Germinal center (tissue), 1 donor: ENCODE measurements at regions not wholly inside any gene's neighbourhood (a gene's known extent, or its start where the extent isn't known, plus 50 kb on each side); places are given as distances from the start of the nearest gene placed in this dataset.
"Not testable (repeated sequence)": the region's sequence is repeated elsewhere in the genome, so short reads cannot be mapped to it uniquely, and the experiment has no call there.

Experiments
- DNase-seq: peaks from one replicate; pipeline ENCODE4 v3.0.0; 2012; ENCODE audit warnings: mixed read lengths, low spot score

DNA sequence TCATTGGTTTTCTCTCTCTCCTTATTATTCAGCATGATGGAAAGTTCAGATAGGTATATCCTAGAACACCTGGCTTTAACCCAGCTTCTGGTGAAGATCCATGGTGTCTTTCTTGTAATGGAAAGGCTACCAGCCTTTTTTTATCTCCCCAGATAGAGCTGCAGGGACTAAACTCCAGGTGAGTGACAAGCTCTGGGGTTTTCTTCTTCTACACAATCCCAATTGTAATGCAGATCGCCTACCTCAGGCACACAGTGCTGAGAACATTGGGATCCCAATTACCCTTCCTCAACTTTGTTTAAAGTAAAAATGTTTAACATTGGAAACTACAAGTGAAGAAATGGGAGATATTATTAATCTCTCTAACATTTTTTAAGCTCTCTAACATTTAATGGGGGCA is 1851.7 kb downstream of the PCDH9 start:
- no peak for DNase-seq

DNA sequence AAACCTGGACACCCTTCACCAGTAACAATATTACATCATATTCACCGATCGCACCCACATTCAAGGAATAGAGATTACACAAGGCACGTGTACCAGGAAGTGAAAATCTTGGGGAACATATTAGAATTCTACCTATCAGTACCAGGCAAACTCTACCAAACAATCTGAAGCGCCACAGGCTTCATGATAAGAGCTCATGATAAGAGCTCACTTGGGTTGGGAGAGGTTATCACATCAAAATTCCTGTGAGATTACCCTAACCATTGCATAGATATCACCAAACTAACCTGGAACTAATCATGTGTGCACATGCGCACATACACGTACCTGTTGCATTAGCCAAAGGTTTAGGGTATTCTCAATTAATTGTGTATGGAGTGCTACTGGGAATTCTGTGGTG is 1861.3 kb downstream of the PCDH9 start:
- no peak for DNase-seq

DNA sequence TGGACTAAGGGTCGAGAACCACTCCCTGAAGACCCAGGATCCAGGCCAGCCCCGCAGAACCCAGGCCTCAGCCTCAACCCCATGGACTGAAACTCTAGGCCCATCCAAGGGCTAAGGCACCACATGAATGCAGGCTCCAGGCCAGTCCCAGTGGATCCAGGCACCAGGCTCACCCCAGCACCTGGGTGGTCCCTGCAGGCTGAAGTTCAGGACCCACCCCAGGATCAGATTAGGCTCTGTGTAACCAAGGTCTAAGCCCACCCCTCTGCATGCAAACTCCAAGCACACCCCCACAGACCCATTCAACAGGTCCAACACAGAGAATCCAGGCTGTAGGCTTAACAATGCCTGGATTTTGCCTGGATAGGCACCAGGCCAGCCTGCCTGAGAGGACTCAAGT is 1876.2 kb downstream of the PCDH9 start:
- DNase-seq = no peak

DNA sequence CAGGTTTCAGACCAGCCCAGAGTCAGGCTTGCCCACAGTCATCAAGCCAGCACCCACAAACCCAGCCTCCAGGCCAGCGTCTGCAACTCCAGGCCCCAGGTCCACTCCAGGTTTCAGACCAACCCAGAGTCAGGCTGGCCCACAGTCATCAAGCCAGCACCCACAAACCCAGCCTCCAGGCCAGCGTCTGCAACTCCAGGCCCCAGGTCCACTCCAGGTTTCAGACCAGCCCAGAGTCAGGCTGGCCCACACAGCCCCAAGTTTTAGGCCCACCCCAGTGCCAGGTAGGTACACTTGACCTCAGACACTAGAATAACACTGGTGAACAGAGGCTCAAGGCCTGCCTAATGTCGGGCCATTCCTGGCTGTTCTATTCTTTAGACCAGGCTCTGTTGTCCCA is 1877.0 kb downstream of the PCDH9 start:
- DNase-seq = not testable (repeated sequence)

DNA sequence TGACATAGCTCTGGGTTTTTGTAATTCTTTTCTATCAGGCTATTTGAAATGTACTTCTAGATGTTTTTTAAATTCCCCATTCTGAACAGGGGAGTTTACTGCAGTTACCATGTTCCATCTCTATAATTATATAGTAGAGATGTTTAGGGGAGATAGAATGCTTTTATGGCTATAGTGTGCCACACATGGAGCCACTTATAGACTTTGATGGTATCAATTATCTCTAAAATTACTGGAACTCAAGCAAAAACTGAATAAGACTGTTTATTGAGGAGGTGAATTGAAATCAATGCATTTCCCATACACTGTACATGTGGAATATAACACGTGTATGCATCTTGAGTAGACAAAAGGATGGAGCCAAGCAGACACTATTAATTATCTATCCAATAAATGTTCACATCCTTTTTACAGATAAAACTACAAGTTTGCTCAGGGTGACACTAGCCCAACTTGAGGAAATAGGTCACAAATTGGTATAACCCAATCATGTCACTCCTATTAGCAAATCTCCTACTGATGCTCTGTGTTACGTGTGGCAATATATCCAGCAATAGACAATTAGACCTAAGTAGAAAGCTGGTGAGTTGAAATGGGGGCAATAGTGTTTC is 1882.6 kb downstream of the PCDH9 start:
- no peak for DNase-seq

DNA sequence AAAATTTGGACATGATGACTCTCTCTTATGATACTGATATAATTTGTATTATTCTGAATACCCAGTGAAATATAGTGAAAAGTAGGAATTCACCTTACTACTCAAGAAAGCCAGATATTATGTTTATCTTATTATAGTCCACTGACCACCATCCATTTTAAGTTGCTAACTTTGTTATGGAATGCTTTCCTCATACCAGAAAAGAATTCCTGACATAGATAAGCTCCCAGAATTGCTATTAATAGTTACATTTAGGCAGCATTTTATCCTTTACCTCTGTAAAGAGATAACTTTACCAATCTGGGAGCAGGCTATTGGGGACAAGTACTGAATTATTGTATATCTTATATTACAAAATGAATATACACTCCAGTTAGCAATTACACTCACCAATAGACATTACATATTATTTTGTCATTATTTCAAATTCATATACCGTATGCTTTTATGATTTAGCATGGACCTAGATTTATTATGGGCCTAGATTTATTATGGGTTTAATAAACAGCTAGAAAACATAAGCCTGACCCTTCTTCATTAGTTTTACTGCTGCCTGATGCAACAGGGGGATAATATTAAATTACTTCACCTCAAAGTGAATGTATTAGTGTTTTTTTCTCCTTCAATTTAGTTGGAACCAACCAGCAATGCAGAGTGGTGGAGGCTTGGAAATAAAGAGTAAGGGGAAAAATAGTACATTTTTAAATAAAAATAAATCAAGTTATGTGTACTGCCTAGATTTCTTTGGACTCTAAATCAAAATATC is 1886.1 kb downstream of the PCDH9 start:
- DNase-seq = no peak

DNA sequence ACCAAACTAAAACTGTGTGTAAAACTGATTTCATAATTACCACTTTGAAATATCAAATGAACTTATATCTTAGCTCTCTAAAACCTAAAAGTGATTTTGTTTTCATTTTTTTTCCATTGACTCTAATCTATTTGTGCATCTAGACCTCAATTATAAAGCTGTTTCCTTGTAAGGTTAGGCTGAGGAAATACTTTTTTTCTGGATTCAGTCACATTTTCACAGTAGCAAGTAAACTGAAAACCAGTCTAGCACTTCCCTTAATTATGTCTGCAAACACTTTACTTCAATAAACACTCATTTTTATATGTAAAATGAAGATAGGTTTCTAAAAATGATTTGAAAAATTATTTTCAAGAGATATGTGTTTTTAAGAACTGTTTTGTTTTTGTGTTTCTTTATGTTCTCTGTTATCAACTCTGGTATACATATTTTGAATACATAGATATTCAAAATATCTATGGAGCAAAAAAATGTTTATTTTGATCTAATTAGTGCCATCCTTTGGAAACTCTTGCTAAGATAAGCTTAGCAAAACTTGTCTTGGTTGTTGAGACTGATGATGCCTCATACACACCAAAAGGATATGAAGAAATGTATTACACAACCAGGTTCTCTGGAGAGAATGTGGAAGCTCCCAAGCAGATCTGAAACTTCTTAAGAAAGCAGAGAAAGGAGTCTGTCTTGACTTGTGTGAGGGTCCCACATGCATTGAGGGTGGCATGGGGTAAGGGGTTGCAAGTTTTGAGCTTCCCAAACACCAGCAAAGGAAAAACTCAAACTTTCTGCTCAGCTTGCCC is 1887.4 kb downstream of the PCDH9 start:
- no peak for DNase-seq

DNA sequence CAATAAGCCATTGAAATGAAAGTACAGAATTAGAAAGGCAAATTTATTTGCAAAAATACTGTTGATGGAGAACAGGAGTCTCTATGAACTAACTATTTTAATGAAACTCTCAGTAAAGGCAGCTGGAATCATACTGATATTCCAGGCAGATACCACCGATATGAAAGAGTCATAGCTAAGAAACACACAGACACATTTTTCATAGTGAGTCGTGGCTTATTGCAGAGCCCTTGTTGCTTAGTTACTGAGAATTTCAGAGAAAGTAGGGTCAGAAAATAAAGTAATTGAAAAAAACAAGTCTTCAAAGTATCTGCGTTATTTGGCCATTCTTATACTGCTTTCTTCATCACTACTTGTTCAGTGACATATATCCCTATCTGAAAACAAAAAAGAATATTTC is 1890.9 kb downstream of the PCDH9 start:
- no peak for DNase-seq

DNA sequence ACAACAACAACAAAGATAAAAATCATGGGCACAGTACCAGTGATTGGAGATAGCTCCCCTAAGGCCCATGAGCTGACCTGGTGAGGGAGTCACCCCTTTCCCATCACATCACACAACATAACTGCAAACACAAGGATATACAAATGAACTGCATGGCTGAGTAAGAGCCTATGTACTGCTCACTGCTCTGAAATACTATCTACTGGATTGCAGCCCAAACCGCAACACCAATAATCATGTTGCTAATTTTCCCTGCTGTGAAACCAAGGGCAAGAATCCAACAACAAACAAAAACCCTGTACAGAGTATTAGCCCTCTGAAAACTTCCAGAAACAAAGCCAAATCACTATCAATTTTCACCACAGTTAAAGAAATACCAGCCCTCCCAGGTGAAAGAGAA is 1893.2 kb downstream of the PCDH9 start:
- no peak for DNase-seq

DNA sequence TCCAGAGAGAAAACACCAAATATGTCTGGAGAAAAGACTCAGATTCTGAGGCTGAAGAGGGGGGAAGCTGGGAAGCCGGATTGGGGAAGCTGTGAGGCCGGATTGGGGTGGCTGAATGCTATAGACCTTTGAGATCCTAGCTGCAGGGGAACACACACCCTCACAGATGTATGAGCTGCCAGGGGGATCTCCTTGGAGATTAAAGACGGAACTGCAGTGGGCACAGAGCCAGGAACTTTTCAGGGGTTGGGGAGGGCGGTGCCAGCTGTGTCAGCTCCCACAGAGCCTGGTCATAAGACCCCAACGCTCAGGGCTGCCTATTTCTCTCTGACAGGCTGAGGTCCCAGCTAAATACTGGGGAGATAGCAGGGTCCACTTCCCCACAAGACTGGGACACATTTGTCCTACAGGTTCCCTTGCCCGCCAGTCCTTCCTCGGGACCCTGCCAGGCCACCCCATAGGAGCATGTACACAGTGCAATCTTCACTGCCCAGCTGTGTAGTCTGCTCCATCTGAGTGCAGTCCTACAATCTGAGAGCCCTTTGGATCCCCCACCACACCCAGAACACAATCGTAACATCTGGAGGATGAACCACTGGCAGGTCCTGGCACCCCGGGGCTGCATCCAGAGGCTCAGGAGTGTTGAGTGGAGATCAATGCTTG is 1893.9 kb downstream of the PCDH9 start:
- no peak for DNase-seq

DNA sequence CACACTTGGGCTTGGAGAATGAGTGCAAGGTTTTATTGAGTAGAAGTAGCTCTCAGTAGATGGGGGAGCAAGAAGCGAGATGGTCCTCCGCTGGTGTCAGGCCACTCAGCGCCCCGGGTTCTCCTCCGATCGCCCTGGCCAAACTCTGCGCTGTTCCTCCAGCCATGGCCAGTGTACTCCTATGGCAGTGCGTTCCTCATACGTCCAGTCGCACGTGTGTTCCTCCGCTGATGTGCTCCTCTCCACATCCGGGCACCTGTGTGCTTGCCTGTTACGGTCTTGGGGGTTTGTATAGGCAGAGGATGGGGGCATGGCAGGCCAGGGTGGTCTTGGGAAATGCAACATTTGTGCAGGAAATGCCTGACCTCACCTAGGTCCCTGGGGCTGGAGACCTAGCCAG is 1899.4 kb downstream of the PCDH9 start:
- DNase-seq = no peak

DNA sequence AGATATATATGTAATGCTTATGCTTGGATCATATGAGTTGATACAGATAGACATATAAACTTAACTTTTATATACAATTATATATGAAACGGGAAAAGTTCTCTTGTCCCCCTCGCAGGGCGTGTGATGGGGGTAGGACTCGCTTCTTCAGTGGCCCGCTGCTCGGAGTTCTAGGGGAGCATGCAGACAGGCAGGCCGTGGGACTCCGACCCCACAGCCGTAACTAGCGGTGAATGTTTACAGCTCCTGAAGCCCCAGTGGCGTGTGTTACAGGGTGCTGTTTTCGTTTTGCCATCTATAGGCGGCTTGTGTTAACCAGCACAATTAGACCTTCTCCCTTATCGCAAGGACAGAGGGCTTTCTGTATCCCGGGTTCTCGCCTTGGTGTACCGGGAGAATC is 1899.8 kb downstream of the PCDH9 start:
- DNase-seq = no peak

DNA sequence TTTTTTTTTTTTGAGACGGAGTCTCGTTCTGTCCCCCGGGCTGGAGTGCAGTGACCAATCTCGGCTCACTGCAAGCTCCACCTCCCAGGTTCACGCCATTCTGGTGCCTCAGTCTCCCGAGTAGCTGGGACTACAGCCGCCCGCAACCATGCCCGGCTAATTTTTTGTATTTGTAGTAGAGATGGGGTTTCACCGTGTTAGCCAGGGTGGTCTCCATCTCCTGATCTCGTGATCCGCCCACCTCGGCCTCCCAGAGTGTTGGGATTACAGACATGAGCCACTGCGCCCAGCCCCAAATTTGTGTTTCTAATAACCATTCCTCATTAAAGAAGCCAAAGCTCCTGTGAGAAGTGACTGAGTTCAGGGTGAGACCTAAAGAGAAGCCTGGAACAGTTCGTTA is 1906.9 kb downstream of the PCDH9 start:
- DNase-seq = not testable (repeated sequence)

DNA sequence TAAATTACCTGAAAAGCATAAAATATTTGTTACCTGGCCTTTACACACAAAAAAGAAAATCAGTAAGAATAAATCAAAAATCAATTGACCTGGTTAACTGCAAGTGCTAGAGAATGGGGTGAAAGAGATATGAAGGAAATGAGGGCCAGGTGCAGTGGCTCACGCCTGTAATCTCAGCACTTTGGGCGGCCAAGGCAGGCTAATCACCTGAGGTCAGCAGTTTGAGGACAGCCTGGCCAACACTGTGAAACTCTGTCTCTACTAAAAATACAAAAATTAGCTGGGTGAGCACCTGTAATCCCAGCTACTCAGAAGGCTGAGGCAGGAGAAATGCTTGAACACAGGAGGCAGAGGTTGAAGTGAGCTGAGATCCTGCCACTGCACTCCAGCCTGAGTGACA is 1908.7 kb downstream of the PCDH9 start:
- not testable (repeated sequence) for DNase-seq

DNA sequence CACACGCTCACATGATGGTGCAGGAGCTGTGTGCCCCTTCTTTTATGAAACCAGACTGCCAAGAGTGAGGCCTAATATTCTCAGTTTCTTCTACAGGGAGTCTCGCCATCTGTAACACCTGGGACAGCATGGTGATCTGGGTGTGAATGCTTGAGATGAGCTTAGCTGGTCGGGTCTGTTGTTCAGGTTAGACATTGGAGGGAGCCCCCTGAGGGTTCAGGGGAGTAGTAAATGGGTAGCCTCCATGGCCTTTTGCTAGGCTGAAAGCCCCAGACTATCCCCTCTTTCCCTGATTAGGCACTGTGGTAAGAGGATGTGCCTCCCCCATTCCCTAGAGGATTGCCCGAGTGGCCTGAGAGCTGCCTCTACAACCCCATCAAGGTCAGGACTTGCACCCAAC is 1916.1 kb downstream of the PCDH9 start:
- no peak for DNase-seq

DNA sequence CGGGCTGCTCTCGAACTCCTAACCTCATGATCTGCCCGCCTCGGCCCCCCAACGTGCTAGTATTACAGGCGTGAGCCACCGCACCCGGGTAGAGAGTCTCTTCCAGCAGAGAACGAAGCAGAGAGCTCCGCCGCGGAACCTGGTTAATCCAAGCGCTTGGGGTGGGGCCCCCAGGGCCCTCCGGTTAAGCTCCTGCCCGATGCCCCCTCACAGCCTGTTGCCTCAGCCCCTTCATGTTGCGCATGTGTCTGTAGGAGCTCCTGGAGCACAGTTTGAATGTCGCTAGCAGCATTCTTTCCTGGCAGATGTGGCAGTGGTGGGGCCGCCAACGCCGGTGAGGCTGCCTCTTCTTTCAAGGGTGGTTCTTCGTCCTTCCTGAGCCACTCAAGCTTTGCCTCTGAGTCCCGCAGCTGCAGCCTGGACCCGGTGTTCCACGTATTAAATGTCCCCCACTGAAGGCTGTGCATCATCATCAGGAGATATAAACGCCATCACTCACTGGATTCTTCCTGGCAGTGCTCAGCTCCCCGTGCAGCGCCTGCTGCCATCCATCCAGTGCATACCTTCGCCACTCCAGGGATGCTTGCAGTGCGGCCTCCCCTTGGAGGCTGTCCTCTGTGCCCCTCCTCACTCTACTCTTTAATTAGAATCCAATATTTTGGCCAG is 1919.3 kb downstream of the PCDH9 start:
- no peak for DNase-seq

DNA sequence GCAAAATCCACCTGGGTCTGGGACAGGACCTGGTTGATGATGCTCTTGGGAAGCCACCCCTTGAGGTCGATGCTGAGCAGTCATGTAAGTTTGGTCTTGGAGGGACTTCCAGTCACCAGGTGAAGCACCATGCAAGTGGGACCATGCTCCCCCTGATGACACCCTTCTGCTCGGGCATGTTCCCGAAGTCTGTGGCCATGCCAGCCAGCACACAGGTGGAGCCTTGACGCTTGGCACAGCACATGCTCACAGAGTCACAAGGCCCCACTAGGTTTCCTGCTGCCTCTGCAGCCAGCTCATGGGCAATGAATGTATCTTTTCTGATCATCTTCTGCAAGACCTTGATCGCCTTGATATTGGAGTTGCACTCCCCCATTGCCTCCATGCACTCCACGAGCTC is 1920.2 kb downstream of the PCDH9 start:
- DNase-seq = no peak

DNA sequence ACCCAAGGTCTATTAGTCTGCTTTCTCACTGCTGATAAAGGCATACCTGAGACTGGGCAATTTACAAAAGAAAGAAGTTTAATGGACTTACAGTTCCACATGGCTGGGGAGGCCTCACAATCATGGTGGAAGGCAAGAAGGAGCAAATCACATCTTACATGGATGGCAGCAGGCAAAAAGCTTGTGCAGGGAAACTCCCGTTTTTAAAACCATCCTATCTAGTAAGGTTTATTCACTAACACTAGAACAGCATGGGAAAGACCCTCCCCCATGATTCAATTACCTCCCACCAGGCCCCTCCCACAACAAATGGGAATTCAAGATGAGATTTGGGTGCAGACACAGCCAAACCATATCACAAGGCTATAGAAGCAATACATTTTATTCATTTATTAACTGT is 1921.4 kb downstream of the PCDH9 start:
- DNase-seq = not testable (repeated sequence)

DNA sequence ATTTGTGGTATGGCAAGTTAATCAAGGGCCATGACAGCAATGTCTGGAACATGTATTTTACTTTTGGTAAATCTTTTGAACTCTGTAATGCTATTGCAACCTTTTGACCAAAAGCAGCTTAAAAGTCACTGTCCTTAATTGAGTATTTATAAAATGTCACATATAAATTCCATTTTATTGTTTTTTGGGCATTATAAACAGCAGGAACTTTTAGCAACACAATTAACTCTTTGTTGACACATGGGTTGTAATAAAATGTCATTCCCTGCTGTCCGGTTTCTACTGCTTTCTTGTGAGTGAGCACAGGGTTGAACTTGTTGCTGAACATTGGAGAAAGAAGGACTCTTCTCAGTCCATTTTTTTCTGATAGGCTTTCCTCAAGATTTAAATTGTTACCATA is 1923.1 kb downstream of the PCDH9 start:
- no peak for DNase-seq

DNA sequence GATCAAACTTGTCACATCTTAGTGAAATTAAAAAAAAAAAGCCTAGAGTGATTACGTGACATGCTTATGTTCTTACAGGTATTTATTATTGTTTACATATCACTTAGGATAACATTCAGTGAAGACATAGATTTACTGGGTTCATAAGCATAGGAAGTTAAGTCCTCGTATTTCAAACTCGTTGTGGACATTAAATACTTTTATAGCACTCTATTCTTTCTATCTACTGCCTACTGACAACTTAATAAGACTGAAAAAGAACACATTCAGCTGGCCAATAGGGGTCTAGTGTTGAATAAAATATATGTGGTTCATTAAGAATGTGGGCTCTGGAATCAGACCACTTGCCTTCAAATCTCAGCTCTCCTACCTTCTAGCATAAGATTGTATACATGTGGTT is 1927.4 kb downstream of the PCDH9 start:
- DNase-seq = no peak

DNA sequence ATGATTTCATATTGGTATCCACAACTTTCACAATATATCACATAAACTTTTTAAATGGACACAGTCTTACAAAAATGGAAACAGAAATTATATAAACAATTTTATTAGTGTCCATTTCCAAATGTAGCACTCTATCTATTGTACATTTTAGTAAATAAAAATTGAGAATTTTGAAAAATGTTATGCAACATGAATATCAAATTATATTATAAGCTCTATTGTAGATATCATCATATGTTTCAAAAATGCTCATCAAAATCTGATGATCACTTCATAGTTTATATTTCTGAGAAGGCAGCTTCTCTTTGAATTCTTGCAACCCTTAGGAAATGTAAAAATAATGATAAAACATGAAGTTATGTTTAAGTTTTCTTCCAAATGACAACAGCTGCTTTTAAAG is 1928.6 kb downstream of the PCDH9 start:
- DNase-seq = no peak

DNA sequence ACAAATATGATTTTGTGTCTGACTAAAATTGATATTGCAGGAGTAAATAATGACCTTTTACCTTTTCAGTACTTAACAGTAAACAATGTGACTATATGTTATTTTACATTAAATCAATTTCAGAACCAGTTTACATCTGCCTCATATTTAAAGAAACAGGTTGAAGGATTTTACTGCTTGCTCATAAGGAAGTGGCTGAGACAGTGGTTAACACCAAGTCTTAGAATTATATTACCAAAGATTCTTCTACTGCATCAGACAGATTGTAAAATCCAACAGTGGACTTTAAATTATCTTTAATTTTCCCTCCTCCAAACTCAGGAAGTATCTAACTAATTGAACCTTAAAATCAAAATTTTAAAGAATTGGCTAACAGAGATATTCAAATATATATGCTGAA is 1929.9 kb downstream of the PCDH9 start:
- no peak for DNase-seq
